ENCODE measurements at regions not wholly inside any gene's neighbourhood (a gene's known extent, or its start where the extent isn't known, plus 50 kb on each side); places are given as distances from the start of the nearest gene placed in this dataset.

DNA sequence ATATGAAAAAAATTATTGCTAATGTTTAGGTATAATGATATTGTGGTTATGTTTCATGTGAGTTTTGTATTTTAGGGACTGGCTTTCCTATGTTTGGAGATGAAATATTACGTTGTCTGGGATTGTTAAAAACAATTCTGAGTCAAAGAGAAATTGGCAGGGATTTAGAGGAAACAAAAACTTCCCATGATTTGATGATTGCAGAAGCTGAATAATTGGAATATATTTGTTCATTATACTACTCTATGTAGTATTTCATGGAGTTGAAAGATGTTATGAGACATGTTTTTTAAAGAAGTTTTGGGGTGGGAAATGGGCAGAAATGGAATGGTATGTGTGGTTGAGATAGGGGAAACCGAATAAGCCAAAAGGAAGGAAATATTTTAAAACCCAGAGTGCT lies 1392.9 kb downstream of the EFNB2 start:
- TF ChIP-seq, protein P1, sequence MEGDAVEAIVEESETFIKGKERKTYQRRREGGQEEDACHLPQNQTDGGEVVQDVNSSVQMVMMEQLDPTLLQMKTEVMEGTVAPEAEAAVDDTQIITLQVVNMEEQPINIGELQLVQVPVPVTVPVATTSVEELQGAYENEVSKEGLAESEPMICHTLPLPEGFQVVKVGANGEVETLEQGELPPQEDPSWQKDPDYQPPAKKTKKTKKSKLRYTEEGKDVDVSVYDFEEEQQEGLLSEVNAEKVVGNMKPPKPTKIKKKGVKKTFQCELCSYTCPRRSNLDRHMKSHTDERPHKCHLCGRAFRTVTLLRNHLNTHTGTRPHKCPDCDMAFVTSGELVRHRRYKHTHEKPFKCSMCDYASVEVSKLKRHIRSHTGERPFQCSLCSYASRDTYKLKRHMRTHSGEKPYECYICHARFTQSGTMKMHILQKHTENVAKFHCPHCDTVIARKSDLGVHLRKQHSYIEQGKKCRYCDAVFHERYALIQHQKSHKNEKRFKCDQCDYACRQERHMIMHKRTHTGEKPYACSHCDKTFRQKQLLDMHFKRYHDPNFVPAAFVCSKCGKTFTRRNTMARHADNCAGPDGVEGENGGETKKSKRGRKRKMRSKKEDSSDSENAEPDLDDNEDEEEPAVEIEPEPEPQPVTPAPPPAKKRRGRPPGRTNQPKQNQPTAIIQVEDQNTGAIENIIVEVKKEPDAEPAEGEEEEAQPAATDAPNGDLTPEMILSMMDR (IDR thresholded peaks at IDR 0.05; ENCODE audit: low read length): no peak
- TF ChIP-seq EZH2 (IDR thresholded peaks at IDR 0.05; ENCODE audit: borderline replicate concordance, low read length): no peak
